GM23248 (cell line): ENCODE measurements at regions not wholly inside any gene's neighbourhood (a gene's known extent, or its start where the extent isn't known, plus 50 kb on each side); places are given as distances from the start of the nearest gene placed in this dataset.

Experiments used
- DNase-seq: peaks from one replicate; pipeline ENCODE4 v3.0.0-alpha.2; 2015
- H2AFZ ChIP-seq: fragments of 200-600 bp; sonication (generic); 2 replicates; pipeline ENCODE4 v1.6.1; 2016; ENCODE audit warnings: antibody characterized with exemption
- H3F3A ChIP-seq: fragments of 200-600 bp; sonication (generic); 2 replicates; pipeline ENCODE4 v1.6.1; 2016; ENCODE audit warnings: mild to moderate bottlenecking, antibody characterized with exemption, mixed run types; ENCODE audit not compliant: insufficient read depth
- H3K27ac ChIP-seq: fragments of 200-600 bp; sonication (generic); 2 replicates; pipeline ENCODE4 v1.5.1; 2016; ENCODE audit warnings: mild to moderate bottlenecking
- H3K27me3 ChIP-seq: fragments of 200-600 bp; sonication (generic); replicated peaks from 2 replicates; pipeline ENCODE4 v1.6.1; 2016; ENCODE audit warnings: mild to moderate bottlenecking; ENCODE audit not compliant: insufficient read depth
- H3K36me3 ChIP-seq: fragments of 200-600 bp; sonication (generic); 2 replicates; pipeline ENCODE4 v1.6.1; 2016; ENCODE audit warnings: low read depth, mild to moderate bottlenecking
- H3K4me1 ChIP-seq: fragments of 200-600 bp; sonication (generic); 2 replicates; pipeline ENCODE4 v1.6.1; 2016; ENCODE audit warnings: mild to moderate bottlenecking; ENCODE audit not compliant: insufficient read depth
- H3K4me2 ChIP-seq: fragments of 200-600 bp; sonication (generic); one replicate; pipeline ENCODE4 v1.6.1; 2016; ENCODE audit warnings: mild to moderate bottlenecking; ENCODE audit not compliant: unreplicated experiment
- H3K4me3 ChIP-seq: fragments of 200-600 bp; sonication (generic); 2 replicates; pipeline ENCODE4 v1.5.1; 2016; ENCODE audit warnings: mild to moderate bottlenecking
- H3K79me2 ChIP-seq: fragments of 200-600 bp; sonication (generic); 2 replicates; pipeline ENCODE4 v1.6.1; 2016; ENCODE audit warnings: mild to moderate bottlenecking; ENCODE audit not compliant: insufficient read depth
- H3K9ac ChIP-seq: fragments of 200-600 bp; sonication (generic); 2 replicates; pipeline ENCODE4 v1.6.1; 2016; ENCODE audit warnings: mild to moderate bottlenecking
- H3K9me2 ChIP-seq: fragments of 200-600 bp; sonication (generic); 2 replicates; pipeline ENCODE4 v1.6.1; 2016; ENCODE audit warnings: mixed run types, mild to moderate bottlenecking, moderate library complexity; ENCODE audit not compliant: insufficient read depth
- H3K9me3 ChIP-seq: fragments of 200-600 bp; sonication (generic); one replicate; pipeline ENCODE4 v1.6.1; 2017; ENCODE audit warnings: low read depth
- H4K20me1 ChIP-seq: fragments of 200-600 bp; sonication (generic); 2 replicates; pipeline ENCODE4 v1.6.0; 2016; ENCODE audit not compliant: insufficient read depth
- EZH2 ChIP-seq: fragments of 200-600 bp; sonication (generic); IDR thresholded peaks from 2 replicates; pipeline ENCODE4 v1.6.1; 2018; ENCODE audit warnings: antibody characterized with exemption, mild to moderate bottlenecking; ENCODE audit not compliant: insufficient read depth, poor library complexity, severe bottlenecking
- EZH2phosphoT487 ChIP-seq: fragments of 200-600 bp; sonication (generic); IDR thresholded peaks from 2 replicates; pipeline ENCODE4 v1.6.1; 2018; ENCODE audit warnings: antibody characterized with exemption, moderate library complexity, mild to moderate bottlenecking, low read depth; ENCODE audit not compliant: insufficient read depth
- WGBS, 2 experiments: methylation state at CpG; one replicate each; pipeline ENCODE4 v1.1.6; 2015 to 2017; ENCODE audit warnings: low lambda C conversion rate in 2 of 2, low coverage in 1 of 2; ENCODE audit errors: missing lambda C conversion rate in 2 of 2; 5-methylcytosine and 5-hydroxymethylcytosine counted together
- in situ Hi-C: fragments of 300-500 bp; cut with MboI; formaldehyde crosslinking; loops from 2 replicates; pipeline ENCODE4 v1.15.0; 2020

DNA sequence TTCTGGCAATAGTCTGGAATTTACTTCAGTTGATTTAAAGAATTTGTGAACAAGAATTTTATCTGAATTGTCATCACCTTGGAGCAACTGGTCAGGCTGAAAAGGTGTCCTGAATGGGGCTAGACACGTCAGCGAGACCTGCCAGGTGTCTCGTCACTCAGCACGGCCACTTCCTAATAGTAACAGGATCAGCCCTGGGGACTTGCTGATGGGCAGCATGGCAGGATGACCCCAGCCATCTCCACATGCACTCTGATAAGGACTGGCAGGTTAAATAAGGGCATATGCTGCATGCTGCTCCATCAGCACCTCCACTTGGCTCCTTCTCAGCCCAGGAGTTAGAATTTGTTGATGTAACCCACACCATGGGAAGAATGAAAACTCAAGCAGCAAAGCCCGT lies 224.2 kb downstream of the FOXO1 start:
- H3K36me3 ChIP-seq: no peaks in the 10 kb centered on the region
- no peaks in the 10 kb centered on the region for H3F3A ChIP-seq
- no peaks in the 10 kb centered on the region for H3K9me3 ChIP-seq
- H3K27ac ChIP-seq: no peak overlapping the region
- no peaks in the 10 kb centered on the region for H3K27me3 ChIP-seq
- TF ChIP-seq EZH2 (no peak), EZH2phosphoT487 (no peak)
- no peak for DNase-seq
- H3K4me2 ChIP-seq: no peak overlapping the region
- no peaks in the 10 kb centered on the region for H3K79me2 ChIP-seq
- H3K4me1 ChIP-seq: peaks cover 10% of the 10 kb centered on the region; the same call in 1 of the 2 replicates
- no peak overlapping the region for H3K4me3 ChIP-seq
- no peak overlapping the region for H2AFZ ChIP-seq
- in situ Hi-C loops: no loop called here
- H3K9ac ChIP-seq: no peak overlapping the region
- 92 to 97% methylated on average over 5 of the region's 5 CpGs for WGBS, 2 experiments
- H4K20me1 ChIP-seq: no peaks in the 10 kb centered on the region
- H3K9me2 ChIP-seq: no peaks in the 10 kb centered on the region

DNA sequence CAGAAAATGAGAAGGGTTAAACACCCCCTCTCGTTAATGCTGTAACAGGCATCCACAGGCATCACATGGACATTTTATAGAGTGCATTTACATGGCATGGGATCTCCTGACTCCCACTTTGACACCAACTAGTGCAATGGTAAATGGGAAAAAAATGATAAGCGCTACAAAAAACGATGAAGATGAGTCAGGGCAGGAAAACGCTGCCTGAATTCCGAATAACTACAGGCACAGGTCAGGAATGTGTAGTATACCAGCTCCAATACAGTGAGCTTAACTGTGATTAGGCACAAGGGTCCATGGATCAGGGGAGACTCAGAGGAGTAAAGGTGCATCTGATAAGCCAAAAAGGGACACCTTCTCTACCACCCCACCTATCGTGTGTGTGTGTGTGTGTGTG lies 223.6 kb downstream of the FOXO1 start:
- H3K4me3 ChIP-seq: no peak overlapping the region
- H3K36me3 ChIP-seq: no peaks in the 10 kb centered on the region
- H4K20me1 ChIP-seq: no peaks in the 10 kb centered on the region
- H3F3A ChIP-seq: no peaks in the 10 kb centered on the region
- TF ChIP-seq EZH2phosphoT487 (no peak), EZH2 (no peak)
- H3K9me2 ChIP-seq: no peaks in the 10 kb centered on the region
- H3K27me3 ChIP-seq: no peaks in the 10 kb centered on the region
- 63 to 64% methylated on average over 6 of the region's 6 CpGs for WGBS, 2 experiments
- no peaks in the 10 kb centered on the region for H3K9me3 ChIP-seq
- peaks cover 10% of the 10 kb centered on the region; the same call in 1 of the 2 replicates for H3K4me1 ChIP-seq
- no peak overlapping the region for H3K27ac ChIP-seq
- no peak overlapping the region for H3K4me2 ChIP-seq
- H2AFZ ChIP-seq: no peak overlapping the region
- in situ Hi-C loops: no loop called here
- H3K79me2 ChIP-seq: no peaks in the 10 kb centered on the region
- H3K9ac ChIP-seq: no peak overlapping the region
- DNase-seq: no peak

DNA sequence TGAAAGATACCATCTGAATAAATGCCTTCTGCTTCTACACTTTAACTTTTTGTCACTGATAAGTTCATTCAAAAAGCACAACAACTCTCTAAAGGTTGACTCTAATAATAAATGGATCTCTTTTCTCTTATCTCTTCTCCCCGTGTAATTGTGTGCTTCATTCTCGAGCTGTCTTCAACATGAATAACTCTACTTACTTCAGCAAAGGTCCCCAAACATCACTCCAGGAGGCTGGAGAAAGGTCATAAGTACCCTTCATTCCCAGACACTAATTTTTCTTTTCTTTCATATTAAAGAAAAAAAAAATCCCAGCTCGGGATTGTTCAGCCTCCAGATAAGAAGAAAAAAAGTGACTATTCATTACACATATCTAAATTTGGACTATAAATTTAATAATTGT lies 222.2 kb downstream of the FOXO1 start:
- Histone ChIP-seq H4K20me1 (no peaks in the 10 kb centered on the region), H3K27me3 (no peaks in the 10 kb centered on the region), H3K4me1 (no peaks in the 10 kb centered on the region), H3K9me3 (no peaks in the 10 kb centered on the region), H3K9ac (no peak overlapping the region), H3K27ac (no peak overlapping the region), H3K4me2 (no peak overlapping the region), H3K9me2 (no peaks in the 10 kb centered on the region), H3K36me3 (no peaks in the 10 kb centered on the region), H2AFZ (no peak overlapping the region), H3F3A (no peaks in the 10 kb centered on the region), H3K4me3 (no peak overlapping the region), H3K79me2 (no peaks in the 10 kb centered on the region)
- TF ChIP-seq EZH2phosphoT487: no peak
- no peak for TF ChIP-seq EZH2
- DNase-seq: no peak
- in situ Hi-C loops: no loop called here
- 89 to 93% methylated on average over 3 of the region's 3 CpGs for WGBS, 2 experiments

DNA sequence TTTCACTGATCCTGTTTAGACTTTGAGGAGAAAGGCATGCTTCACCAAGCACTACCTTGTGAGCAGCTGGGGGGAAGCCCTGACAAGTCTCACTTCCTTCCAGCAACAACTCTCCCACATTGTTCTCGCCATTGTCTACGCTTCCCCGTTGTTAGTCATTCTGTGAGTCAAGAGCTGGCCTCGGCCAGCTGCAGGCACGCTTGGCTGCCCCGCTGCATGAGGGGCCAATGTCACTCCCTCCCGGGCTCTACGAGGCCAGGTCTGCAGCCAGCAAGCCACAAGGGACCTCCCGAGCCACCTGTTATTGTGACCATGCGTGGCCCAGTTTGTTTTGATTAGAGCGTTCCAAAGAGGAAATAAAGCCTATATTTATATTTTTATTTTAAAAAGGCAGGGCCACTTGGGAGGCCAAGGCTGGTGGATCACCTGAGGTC lies 220.9 kb downstream of the FOXO1 start:
- H4K20me1 ChIP-seq: no peaks in the 10 kb centered on the region
- in situ Hi-C loops: no loop called here
- H3K4me3 ChIP-seq: no peak overlapping the region
- H3K9me3 ChIP-seq: no peaks in the 10 kb centered on the region
- 77 to 80% methylated on average over 11 of the region's 11 CpGs for WGBS, 2 experiments
- TF ChIP-seq EZH2: no peak
- TF ChIP-seq EZH2phosphoT487: no peak
- H3K36me3 ChIP-seq: no peaks in the 10 kb centered on the region
- H3K9ac ChIP-seq: no peak overlapping the region
- DNase-seq: no peak
- H3K9me2 ChIP-seq: no peaks in the 10 kb centered on the region
- H3K27ac ChIP-seq: no peak overlapping the region
- H3K79me2 ChIP-seq: no peaks in the 10 kb centered on the region
- H3K27me3 ChIP-seq: no peaks in the 10 kb centered on the region
- no peaks in the 10 kb centered on the region for H3K4me1 ChIP-seq
- H3K4me2 ChIP-seq: no peak overlapping the region
- H2AFZ ChIP-seq: no peak overlapping the region
- H3F3A ChIP-seq: no peaks in the 10 kb centered on the region

DNA sequence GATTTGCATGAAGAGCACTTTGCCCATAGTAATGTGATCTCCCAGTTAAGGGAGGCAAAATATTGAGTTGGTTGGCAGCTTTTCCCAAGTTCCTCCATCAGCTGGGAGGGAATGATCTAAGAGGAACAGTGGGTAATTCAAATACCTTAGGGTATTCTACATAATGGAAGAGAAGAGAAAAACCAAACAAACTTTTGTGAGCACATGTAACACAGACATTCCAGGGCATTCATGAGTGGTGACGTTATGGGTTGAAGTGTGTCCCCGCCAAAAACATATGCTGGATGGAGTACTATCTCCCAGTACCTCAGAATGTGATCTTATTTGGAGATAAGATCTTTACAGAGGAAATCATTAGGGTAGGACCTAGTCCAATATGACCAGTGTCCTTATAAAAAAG lies 220.1 kb downstream of the FOXO1 start:
- in situ Hi-C loops: no loop called here
- Histone ChIP-seq H3K9me3 (no peaks in the 10 kb centered on the region), H3K36me3 (no peaks in the 10 kb centered on the region), H3K27ac (no peak overlapping the region), H3K27me3 (no peaks in the 10 kb centered on the region), H3F3A (no peaks in the 10 kb centered on the region), H3K4me2 (no peak overlapping the region), H2AFZ (no peak overlapping the region), H3K9ac (no peak overlapping the region), H3K4me1 (no peaks in the 10 kb centered on the region), H3K9me2 (no peaks in the 10 kb centered on the region), H3K4me3 (no peak overlapping the region), H3K79me2 (no peaks in the 10 kb centered on the region), H4K20me1 (no peaks in the 10 kb centered on the region)
- WGBS, 2 experiments: 50 to 75% methylated on average over 2 of the region's 2 CpGs
- TF ChIP-seq EZH2phosphoT487 (no peak), EZH2 (no peak)
- no peak for DNase-seq
